Stimulated activated naive CD8-positive, alpha-beta T cell treated with anti-CD3 and anti-CD28 coated beads, Interleukin-15, amount 100 ng/mL, for 72 hours (primary cell): ENCODE measurements at regions not wholly inside any gene's neighbourhood (a gene's known extent, or its start where the extent isn't known, plus 50 kb on each side); places are given as distances from the start of the nearest gene placed in this dataset.
A peak's percentile ranks its signal among the peaks of the same experiment; 100 is the strongest.

Experiments
- ATAC-seq: fragments of 150-1000 bp; cut with Tn5 transposase; 2 replicates; pipeline ENCODE4 v1.10.0; 2021; ENCODE audit warnings: mild to moderate bottlenecking, moderate library complexity
- DNase-seq, 2 donors: peaks; one replicate each; pipeline ENCODE4 v3.0.0; 2021 to 2022
- H3K27ac Mint-ChIP-seq, 2 donors: one replicate each; pipeline ENCODE4 v1.8.0; 2022; ENCODE audit warnings: mild to moderate bottlenecking in 2 of 2, mixed read lengths in 2 of 2, moderate library complexity in 2 of 2
- H3K27me3 Mint-ChIP-seq: one replicate; pipeline ENCODE4 v1.8.0; 2022; ENCODE audit warnings: mixed read lengths
- H3K4me1 Mint-ChIP-seq: one replicate; pipeline ENCODE4 v1.8.0; 2022; ENCODE audit warnings: mild to moderate bottlenecking, mixed read lengths
- H3K4me3 Mint-ChIP-seq, 2 donors: one replicate each; pipeline ENCODE4 v1.8.0; 2022; ENCODE audit warnings: mild to moderate bottlenecking in 2 of 2, mixed read lengths in 2 of 2, moderate library complexity in 1 of 2
- H3K9me3 Mint-ChIP-seq, 2 donors: one replicate each; pipeline ENCODE4 v1.8.0; 2022; ENCODE audit warnings: mixed read lengths in 2 of 2

DNA sequence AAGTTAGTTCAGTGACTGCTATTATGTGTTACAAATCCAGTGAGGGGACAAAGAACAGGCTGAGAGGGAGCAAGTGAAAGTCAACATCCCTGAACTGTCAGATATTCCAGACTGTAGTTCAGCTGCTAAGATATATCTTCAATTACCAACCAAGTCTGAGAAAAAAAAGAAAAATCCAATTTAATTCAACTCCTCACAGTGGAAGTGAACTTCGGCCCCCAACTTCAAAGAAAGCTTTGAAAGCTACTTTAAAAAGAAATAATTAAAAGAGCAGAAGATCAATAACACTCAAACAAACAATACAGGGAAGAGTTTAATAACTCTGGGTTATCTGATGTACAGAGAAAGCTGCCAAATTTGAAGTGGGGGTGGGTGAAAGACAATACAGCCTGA lies 174.0 kb downstream of the SERPINI1 start:
- Mint-ChIP-seq H3K27me3 (peaks cover 26% of the 10 kb centered on the region), H3K9me3 (no peaks in the 10 kb centered on the region), H3K4me1 (no peaks in the 10 kb centered on the region), H3K27ac (no peak overlapping the region), H3K4me3 (no peak overlapping the region)
- DNase-seq (no peak), ATAC-seq (no peak)

DNA sequence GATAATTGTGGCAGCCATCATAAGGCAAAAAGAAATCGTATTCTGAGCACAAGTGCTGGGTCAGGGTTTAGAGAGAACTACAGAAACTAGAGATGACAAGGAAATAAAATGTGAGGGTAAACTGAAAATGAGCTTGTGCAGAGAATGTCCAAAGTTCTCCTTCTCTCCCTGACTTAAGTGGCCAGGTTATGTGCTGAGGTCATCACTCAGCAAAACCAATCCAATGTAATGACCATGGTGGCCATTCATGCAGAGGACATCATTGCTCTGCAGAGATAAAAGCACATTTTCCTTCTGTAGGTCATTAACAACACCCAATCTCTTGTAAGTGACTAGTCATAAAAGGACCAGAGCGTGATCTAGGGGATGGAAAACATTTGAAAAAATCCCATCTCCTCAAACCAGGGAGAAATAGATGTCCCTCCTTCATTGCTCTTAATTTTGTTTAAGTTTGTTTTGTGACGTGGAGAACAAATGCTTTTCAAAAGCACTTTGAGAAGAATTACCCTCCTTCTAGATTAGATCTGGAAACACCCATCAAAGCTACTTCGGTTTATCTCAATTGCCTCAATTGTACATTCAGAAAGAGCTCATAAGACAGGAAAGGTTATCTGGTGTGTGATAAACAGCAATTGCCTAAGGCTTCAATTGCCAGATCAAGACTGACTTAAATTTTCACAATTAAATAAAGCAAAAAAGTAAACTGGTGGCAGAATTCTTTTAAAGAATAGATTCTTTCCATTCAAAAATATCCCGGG lies 173.4 kb downstream of the SERPINI1 start:
- no peaks in the 10 kb centered on the region for H3K4me1 Mint-ChIP-seq
- no peaks in the 10 kb centered on the region for H3K9me3 Mint-ChIP-seq
- ATAC-seq (no peak), DNase-seq (no peak)
- no peak overlapping the region for H3K27ac Mint-ChIP-seq
- no peak overlapping the region for H3K4me3 Mint-ChIP-seq
- H3K27me3 Mint-ChIP-seq, result peaks cover 28% of the 10 kb centered on the region

GRCh38 chr3:167908221-167908620 lies 172.7 kb downstream of the SERPINI1 start:
- H3K4me1 Mint-ChIP-seq, result no peaks in the 10 kb centered on the region

GRCh38 chr3:167901138-167901537 lies 165.6 kb downstream of the SERPINI1 start:
- peaks cover 0 to 3% of the 10 kb centered on the region in 2 donors for H3K9me3 Mint-ChIP-seq

More at GRCh38 chr3:167908221-167908620, 172.7 kb downstream of the SERPINI1 start:
- Mint-ChIP-seq H3K27ac (no peak overlapping the region), H3K9me3 (no peaks in the 10 kb centered on the region), H3K27me3 (peaks cover 35% of the 10 kb centered on the region), H3K4me3 (no peak overlapping the region)
- DNase-seq (no peak), ATAC-seq (no peak)

GRCh38 chr3:167899093-167899492 lies 163.6 kb downstream of the SERPINI1 start:
- no peak overlapping the region for H3K27ac Mint-ChIP-seq
- DNase-seq, result no peak
- no peak overlapping the region for H3K4me3 Mint-ChIP-seq
- H3K27me3 Mint-ChIP-seq, result peaks cover 8% of the 10 kb centered on the region
- ATAC-seq, result no peak
- peaks cover 0 to 3% of the 10 kb centered on the region in 2 donors for H3K9me3 Mint-ChIP-seq
- H3K4me1 Mint-ChIP-seq, result no peaks in the 10 kb centered on the region

More at GRCh38 chr3:167901138-167901537, 165.6 kb downstream of the SERPINI1 start:
- DNase-seq (no peak), ATAC-seq (no peak)
- H3K4me3 Mint-ChIP-seq, result no peak overlapping the region
- no peaks in the 10 kb centered on the region for H3K4me1 Mint-ChIP-seq
- no peak overlapping the region for H3K27ac Mint-ChIP-seq
- peaks cover 9% of the 10 kb centered on the region for H3K27me3 Mint-ChIP-seq

GRCh38 chr3:167898091-167898490 lies 162.6 kb downstream of the SERPINI1 start:
- no peak overlapping the region for H3K4me3 Mint-ChIP-seq
- peaks cover 0 to 3% of the 10 kb centered on the region in 2 donors for H3K9me3 Mint-ChIP-seq
- H3K4me1 Mint-ChIP-seq, result no peaks in the 10 kb centered on the region
- no peak for DNase-seq
- no peak overlapping the region for H3K27ac Mint-ChIP-seq
- ATAC-seq, result no peak
- no peaks in the 10 kb centered on the region for H3K27me3 Mint-ChIP-seq

DNA sequence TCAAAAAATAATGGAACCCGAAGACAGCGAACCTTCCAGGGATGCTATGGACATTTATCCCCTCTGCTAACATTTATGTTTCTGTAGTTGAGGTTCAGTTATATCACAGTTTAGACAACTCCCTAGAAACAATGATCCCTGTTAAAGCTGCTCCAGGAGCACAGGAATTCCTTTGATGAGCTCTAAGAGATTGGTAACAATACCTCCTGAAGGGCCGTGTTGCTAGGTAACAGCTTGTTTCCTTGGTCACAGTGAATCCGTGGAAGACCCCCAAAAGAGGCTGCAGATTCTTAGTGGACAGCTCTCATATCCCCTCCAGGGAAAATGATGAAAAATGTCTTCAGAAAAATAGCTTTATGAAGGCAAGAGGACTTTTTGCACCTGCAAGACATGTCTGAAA lies 160.2 kb downstream of the SERPINI1 start:
- Mint-ChIP-seq H3K27me3 (no peaks in the 10 kb centered on the region), H3K4me3 (no peak overlapping the region), H3K4me1 (no peaks in the 10 kb centered on the region), H3K27ac (peak overlapping the region in 1 of 2 donors; percentile 13), H3K9me3 (peaks cover 0 to 3% of the 10 kb centered on the region in 2 donors)
- DNase-seq (no peak), ATAC-seq (no peak)

DNA sequence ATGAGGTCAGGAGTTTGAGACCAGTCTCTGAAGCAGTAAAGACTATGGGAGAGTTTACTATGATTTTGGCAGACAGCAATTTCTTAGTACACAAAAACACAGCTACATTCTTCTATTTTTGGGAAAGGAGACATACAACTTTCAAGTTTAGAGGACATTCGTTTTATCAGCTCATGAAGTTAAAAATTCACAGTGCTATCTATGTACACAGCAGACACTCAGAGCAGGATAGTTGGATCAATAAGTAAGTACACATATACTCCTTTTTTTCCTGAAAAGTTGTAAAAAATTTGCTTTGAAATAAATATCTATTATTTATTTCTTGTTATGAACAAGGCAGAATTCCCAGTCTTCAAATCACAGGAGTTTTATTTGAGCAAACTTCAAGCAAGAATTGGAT lies 159.7 kb downstream of the SERPINI1 start:
- DNase-seq (no peak), ATAC-seq (no peak)
- H3K9me3 Mint-ChIP-seq, result peaks cover 0 to 3% of the 10 kb centered on the region in 2 donors
- H3K4me3 Mint-ChIP-seq, result no peak overlapping the region
- H3K4me1 Mint-ChIP-seq, result no peaks in the 10 kb centered on the region
- H3K27ac Mint-ChIP-seq, result no peak overlapping the region
- H3K27me3 Mint-ChIP-seq, result no peaks in the 10 kb centered on the region

GRCh38 chr3:167892205-167892604 lies 156.7 kb downstream of the SERPINI1 start:
- DNase-seq (no peak), ATAC-seq (no peak)
- H3K27me3 Mint-ChIP-seq, result no peaks in the 10 kb centered on the region
- peaks cover 0 to 1% of the 10 kb centered on the region in 2 donors for H3K9me3 Mint-ChIP-seq
- H3K4me3 Mint-ChIP-seq, result no peak overlapping the region
- H3K4me1 Mint-ChIP-seq, result no peaks in the 10 kb centered on the region
- no peak overlapping the region for H3K27ac Mint-ChIP-seq

DNA sequence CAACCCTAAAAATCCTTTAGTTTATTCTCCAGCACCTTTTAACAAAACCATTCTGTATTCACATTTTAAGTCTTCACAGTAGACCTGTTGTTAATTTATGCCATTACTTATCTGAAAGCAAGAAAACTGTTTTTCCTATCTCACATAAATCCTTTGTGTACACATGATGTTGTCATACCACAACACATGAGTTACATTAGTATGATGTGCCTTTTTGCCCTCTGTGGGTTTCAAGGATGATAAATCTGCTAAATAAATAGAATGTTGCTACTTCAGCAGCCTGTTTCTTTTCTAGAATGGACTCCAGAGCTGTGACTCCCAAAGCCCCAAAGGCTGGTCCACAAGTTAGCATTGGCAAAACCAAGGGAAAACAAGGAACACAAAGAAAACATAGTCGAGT lies 151.6 kb downstream of the SERPINI1 start:
- Mint-ChIP-seq H3K9me3 (no peaks in the 10 kb centered on the region), H3K27me3 (peaks cover 12% of the 10 kb centered on the region), H3K27ac (no peak overlapping the region), H3K4me3 (no peak overlapping the region), H3K4me1 (no peaks in the 10 kb centered on the region)
- ATAC-seq (no peak), DNase-seq (no peak)

- Mint-ChIP-seq H3K4me1 (no peaks in the 10 kb centered on the region), H3K27me3 (peaks cover 12% of the 10 kb centered on the region), H3K27ac (peak overlapping the region; percentile 43 to 91), H3K4me3 (no peak overlapping the region), H3K9me3 (no peaks in the 10 kb centered on the region)
- ATAC-seq, result no peak
- DNase-seq, result no peak
These were observed 151.2 kb downstream of the SERPINI1 start for GRCh38 chr3:167886690-167887089.

DNA sequence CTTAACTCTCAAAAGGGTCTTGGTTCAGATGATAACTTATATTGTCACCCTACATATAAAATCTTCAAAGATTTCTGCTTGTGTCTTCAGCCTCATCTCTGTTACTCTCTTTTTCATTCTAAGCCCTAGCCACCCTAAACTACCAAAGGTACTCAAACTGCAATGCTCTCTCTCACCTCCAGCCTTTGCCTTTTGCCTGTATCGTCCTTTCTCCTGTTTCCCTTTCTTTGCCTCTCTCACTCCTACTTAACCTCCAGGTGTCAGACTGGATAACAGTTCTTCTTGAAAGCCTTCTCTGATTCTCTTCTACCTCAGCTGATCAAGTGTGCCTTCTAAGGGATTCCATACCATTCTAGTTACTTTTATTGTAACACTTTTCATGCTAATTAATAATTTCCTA lies 149.8 kb downstream of the SERPINI1 start:
- no peak overlapping the region for H3K4me3 Mint-ChIP-seq

GRCh38 chr3:167884481-167884880 lies 149.0 kb downstream of the SERPINI1 start:
- H3K27me3 Mint-ChIP-seq, result peaks cover 12% of the 10 kb centered on the region
- no peaks in the 10 kb centered on the region for H3K4me1 Mint-ChIP-seq
- no peak overlapping the region for H3K4me3 Mint-ChIP-seq
- DNase-seq (no peak), ATAC-seq (no peak)
- H3K27ac Mint-ChIP-seq, result no peak overlapping the region
- H3K9me3 Mint-ChIP-seq, result no peaks in the 10 kb centered on the region

More for the DNA sequence above, 149.8 kb downstream of the SERPINI1 start:
- H3K27ac Mint-ChIP-seq, result no peak overlapping the region
- H3K9me3 Mint-ChIP-seq, result no peaks in the 10 kb centered on the region
- no peak for DNase-seq
- no peaks in the 10 kb centered on the region for H3K4me1 Mint-ChIP-seq
- no peak for ATAC-seq
- H3K27me3 Mint-ChIP-seq, result peaks cover 12% of the 10 kb centered on the region

GRCh38 chr3:167883452-167883851 lies 147.9 kb downstream of the SERPINI1 start:
- no peaks in the 10 kb centered on the region for H3K4me1 Mint-ChIP-seq
- DNase-seq (no peak), ATAC-seq (no peak)
- no peak overlapping the region for H3K4me3 Mint-ChIP-seq
- H3K27me3 Mint-ChIP-seq, result peaks cover 12% of the 10 kb centered on the region
- H3K9me3 Mint-ChIP-seq, result no peaks in the 10 kb centered on the region
- H3K27ac Mint-ChIP-seq, result no peak overlapping the region

DNA sequence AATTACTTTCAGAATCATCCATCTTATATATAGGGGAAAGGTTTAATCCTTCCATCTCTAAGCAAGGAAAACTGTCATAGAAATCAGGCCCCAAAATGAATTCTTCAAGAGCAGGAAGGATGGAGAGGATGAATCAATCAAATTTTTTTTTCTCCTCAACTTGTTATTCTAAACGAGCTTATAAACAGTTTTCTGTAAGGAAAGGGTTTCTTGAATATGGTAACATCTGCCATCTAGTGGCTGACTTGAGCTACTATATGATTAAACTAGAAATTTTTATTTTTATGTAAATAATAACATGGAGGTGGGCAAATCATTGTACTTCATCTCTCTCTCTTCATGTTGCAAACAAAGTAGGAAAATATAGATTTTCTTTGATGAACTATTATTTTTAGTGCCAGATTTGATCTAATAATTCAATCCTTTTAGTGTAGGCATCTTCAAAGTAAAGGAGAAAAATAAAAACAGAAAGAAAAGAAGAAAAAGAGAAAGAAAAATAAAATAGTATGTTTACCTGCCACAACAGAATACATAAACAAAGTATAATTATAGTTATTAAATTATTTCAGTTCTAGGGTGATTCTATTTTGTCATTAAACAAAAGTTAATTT lies 146.6 kb downstream of the SERPINI1 start:
- ATAC-seq (peak; percentile 50), DNase-seq (no peak)
- Mint-ChIP-seq H3K4me1 (no peaks in the 10 kb centered on the region), H3K27ac (no peak overlapping the region), H3K4me3 (no peak overlapping the region), H3K9me3 (no peaks in the 10 kb centered on the region), H3K27me3 (peaks cover 12% of the 10 kb centered on the region)

DNA sequence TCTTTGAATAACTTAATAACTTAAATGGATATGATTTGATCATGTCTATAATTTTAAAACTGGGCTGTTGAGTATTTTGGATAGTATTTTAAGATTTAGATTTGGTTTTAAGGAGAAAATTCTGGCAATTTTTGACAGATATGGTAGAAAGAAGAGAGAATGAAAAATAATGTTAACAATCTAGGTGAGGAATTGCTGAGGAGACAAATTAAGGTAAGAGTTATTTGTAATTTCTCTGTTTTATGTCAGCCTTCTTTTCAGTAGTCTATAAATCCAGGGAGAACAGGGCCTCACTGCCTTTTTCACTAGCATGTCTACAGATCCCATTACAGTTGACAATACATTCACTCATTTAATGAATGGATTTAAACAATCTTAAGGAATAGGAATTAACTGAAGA lies 144.7 kb downstream of the SERPINI1 start:
- H3K9me3 Mint-ChIP-seq, result no peaks in the 10 kb centered on the region
- no peaks in the 10 kb centered on the region for H3K4me1 Mint-ChIP-seq
- no peak overlapping the region for H3K27ac Mint-ChIP-seq
- DNase-seq, result no peak
- ATAC-seq, result no peak
- H3K4me3 Mint-ChIP-seq, result no peak overlapping the region
- peaks cover 10% of the 10 kb centered on the region for H3K27me3 Mint-ChIP-seq
